Effector memory CD8-positive, alpha-beta T cell (primary cell): ENCODE measurements at regions not wholly inside any gene's neighbourhood (a gene's known extent, or its start where the extent isn't known, plus 50 kb on each side); places are given as distances from the start of the nearest gene placed in this dataset.
A peak's percentile ranks its signal among the peaks of the same experiment; 100 is the strongest.
"Not testable (repeated sequence)": the region's sequence is repeated elsewhere in the genome, so short reads cannot be mapped to it uniquely, and the experiment has no call there.

ENCODE experiments used
- ATAC-seq: fragments of 150-1000 bp; cut with Tn5 transposase; replicated peaks from 2 replicates; pipeline ENCODE4 v1.10.0; 2021; ENCODE audit warnings: mild to moderate bottlenecking, moderate library complexity
- DNase-seq, 3 experiments: peaks; one replicate each; pipeline ENCODE4 v3.0.0; 2021
- H3K27ac Mint-ChIP-seq, 2 donors: one replicate each; pipeline ENCODE4 v1.8.0; 2022; ENCODE audit warnings: mild to moderate bottlenecking in 2 of 2, mixed read lengths in 2 of 2, moderate library complexity in 2 of 2
- H3K27me3 Mint-ChIP-seq, 2 donors: one replicate each; pipeline ENCODE4 v1.8.0; 2022; ENCODE audit warnings: mixed read lengths in 2 of 2
- H3K36me3 Mint-ChIP-seq: one replicate; pipeline ENCODE4 v1.8.0; 2022; ENCODE audit warnings: mild to moderate bottlenecking, moderate library complexity, mixed read lengths; ENCODE audit not compliant: insufficient read depth
- H3K4me1 Mint-ChIP-seq, 2 donors: one replicate each; pipeline ENCODE4 v1.8.0; 2022; ENCODE audit warnings: low read depth in 2 of 2, mixed read lengths in 2 of 2
- H3K4me3 Mint-ChIP-seq, 2 donors: one replicate each; pipeline ENCODE4 v1.8.0; 2022; ENCODE audit warnings: mild to moderate bottlenecking in 2 of 2, mixed read lengths in 2 of 2, moderate library complexity in 2 of 2
- H3K9me3 Mint-ChIP-seq, 2 donors: one replicate each; pipeline ENCODE4 v1.8.0; 2022; ENCODE audit warnings: mixed read lengths in 2 of 2

DNA sequence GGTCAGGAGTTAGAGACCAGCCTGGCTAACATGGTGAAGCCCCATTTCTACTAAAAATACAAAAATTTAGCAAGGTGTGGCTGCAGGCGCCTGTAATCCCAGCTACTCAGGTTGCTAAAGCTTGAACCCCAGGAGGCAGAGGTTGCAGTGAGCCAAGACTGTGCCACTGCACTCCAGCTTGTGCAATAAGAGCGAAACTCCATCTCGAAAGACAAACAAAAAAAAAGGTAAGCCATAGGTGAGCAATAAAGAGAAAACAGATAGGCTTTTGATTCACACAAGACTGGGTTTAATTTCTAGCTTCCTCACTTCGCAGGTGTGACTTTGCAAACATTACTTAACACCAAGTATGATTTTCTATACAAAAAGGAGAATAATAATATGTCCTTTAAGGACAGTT, 72.3 kb upstream of the ACBD5 start:
- no peak overlapping the region for H3K4me3 Mint-ChIP-seq
- H3K27ac Mint-ChIP-seq = no peak overlapping the region
- ATAC-seq (no peak), DNase-seq (no peak)
- no peaks in the 10 kb centered on the region for H3K9me3 Mint-ChIP-seq
- no peaks in the 10 kb centered on the region for H3K4me1 Mint-ChIP-seq
- peaks cover 0 to 6% of the 10 kb centered on the region in 2 donors for H3K27me3 Mint-ChIP-seq
- no peaks in the 10 kb centered on the region for H3K36me3 Mint-ChIP-seq

DNA sequence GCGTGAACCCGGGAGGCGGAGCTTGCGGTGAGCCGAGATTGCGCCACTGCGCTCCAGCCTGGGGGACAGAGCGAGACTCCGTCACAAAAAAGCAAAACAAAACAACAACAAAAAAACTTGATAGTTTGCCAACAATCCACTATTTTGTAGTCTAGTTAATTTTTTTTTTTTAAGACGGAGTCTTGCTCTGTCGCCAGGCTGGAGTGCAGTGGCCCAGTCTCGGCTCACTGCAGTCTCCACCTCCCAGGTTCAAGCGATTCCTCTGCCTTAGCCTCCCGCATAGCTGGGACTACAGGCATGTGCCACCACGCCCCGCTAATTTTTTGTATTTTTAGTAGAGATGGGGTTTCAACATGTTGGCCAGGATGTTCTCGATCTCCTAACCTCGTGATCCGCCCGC, 71.2 kb upstream of the ACBD5 start:
- H3K4me1 Mint-ChIP-seq, ATAC-seq, H3K27ac Mint-ChIP-seq, H3K9me3 Mint-ChIP-seq, H3K27me3 Mint-ChIP-seq, H3K4me3 Mint-ChIP-seq, H3K36me3 Mint-ChIP-seq, DNase-seq: not testable (repeated sequence)

- H3K4me3 Mint-ChIP-seq, ATAC-seq, DNase-seq, H3K36me3 Mint-ChIP-seq, H3K4me1 Mint-ChIP-seq, H3K9me3 Mint-ChIP-seq, H3K27ac Mint-ChIP-seq: not testable (repeated sequence)
- H3K27me3 Mint-ChIP-seq = peaks cover 19 to 29% of the 10 kb centered on the region in 2 donors
Observed at GRCh38 chr10:27298522-27298850, 57.9 kb upstream of the ACBD5 start.

DNA sequence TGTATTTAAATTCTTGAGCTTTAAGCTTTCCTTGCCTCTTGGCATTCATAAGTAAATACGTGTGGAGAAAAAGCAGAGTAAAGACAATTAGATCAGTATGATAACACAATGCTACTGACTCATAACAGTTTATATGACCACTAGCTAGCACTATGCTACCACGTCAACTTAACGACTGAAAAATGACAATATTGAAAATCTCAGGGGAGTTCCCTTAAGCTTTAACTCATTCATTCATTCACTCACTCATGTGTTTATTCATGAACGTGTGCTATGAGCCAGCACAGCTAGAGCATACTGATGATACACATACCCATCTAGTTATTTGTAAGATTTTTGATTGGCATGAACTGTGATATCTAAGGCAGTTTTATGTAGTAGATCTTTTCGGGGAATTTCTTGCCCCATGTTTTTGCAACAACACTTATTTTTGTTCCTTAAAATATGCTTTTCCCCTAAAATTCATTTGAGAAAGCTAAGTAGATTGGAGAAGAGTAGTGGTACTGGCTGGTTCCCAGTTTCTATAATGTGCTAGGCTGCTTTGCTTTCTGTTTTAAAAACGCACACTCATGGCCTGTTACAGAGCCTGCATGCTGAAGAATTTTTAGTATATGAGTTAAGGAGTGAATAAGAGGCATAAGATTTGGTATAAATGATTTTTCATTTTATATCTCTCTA, 57.4 kb upstream of the ACBD5 start:
- Mint-ChIP-seq H3K27me3 (peaks cover 19 to 29% of the 10 kb centered on the region in 2 donors), H3K4me3 (no peak overlapping the region), H3K36me3 (no peaks in the 10 kb centered on the region), H3K27ac (no peak overlapping the region), H3K9me3 (no peaks in the 10 kb centered on the region), H3K4me1 (no peaks in the 10 kb centered on the region)
- no peak for DNase-seq
- no peak for ATAC-seq

DNA sequence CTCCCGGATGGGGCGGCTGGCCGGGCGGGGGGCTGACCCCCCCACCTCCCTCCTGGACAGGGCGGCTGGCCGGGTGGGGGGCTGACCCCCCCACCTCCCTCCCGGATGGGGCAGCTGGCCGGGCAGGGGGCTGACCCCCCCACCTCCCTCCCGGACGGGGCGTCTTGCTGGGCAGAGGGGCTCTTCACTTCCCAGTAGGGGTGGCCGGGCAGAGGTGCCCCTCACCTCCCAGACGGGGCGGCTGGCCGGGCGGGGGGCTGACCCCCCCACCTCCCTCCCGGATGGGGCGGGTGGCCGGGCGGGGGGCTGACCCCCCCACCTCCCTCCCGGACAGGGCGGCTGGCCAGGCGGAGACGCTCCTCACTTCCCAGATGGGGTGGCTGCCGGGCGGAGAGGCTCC, 55.7 kb upstream of the ACBD5 start:
- H3K27ac Mint-ChIP-seq, H3K4me1 Mint-ChIP-seq, H3K36me3 Mint-ChIP-seq, ATAC-seq, H3K4me3 Mint-ChIP-seq, DNase-seq, H3K9me3 Mint-ChIP-seq: not testable (repeated sequence)
- H3K27me3 Mint-ChIP-seq = peaks cover 10 to 16% of the 10 kb centered on the region in 2 donors

DNA sequence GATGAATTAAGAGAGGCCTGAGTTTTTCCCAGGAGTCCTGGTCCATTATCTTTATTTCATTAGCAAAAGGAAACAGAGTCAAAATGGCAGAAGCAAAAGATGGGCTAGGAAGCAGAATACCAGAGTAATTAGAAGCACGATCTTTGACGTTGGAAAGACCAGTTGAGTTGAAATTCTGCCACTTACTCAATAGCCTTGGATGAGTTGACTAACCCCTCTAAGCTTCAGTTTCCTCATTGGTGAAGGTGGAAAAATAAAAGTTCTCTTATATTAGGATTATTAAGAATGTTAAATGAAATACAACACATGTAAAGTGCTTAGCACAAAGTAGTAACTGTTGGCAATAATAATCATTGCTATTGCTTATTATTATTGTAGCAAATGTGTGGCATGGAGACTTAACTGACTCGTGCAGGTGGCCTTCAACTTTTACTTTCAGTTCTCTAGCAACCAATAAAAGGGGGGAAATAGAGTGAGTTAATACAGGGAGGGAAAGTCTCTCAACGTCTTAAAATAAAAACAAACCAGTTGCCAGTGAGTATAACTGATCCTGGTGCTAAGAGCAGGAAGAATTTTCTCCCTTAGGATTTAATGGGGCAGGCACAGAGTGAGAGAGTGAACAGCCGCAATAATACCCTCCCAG, 50.8 kb upstream of the ACBD5 start:
- not testable (repeated sequence) for H3K36me3 Mint-ChIP-seq, H3K9me3 Mint-ChIP-seq, DNase-seq, H3K27me3 Mint-ChIP-seq
- peak overlapping the region; percentile 69 to 90 for H3K27ac Mint-ChIP-seq
- peak; percentile 41 for ATAC-seq
- H3K4me1 Mint-ChIP-seq = peaks cover 5 to 12% of the 10 kb centered on the region in 2 donors
- peak overlapping the region; percentile 68 to 75 for H3K4me3 Mint-ChIP-seq
